HG03432 (cell line): ENCODE measurements at regions not wholly inside any gene's neighbourhood (a gene's known extent, or its start where the extent isn't known, plus 50 kb on each side); places are given as distances from the start of the nearest gene placed in this dataset.

ENCODE experiments used
- ATAC-seq: cut with Tn5 transposase; IDR thresholded peaks from one replicate; pipeline ENCODE4 v1.9.1; 2021; ENCODE audit warnings: mild to moderate bottlenecking, moderate library complexity; ENCODE audit not compliant: unreplicated experiment

- no peak for ATAC-seq
Observed at GRCh38 chr9:23502004-23502403, 324.0 kb downstream of the ELAVL2 start.

GRCh38 chr9:23522952-23523351, 303.1 kb downstream of the ELAVL2 start:
- no peak for ATAC-seq

GRCh38 chr9:23524607-23525155, 301.4 kb downstream of the ELAVL2 start:
- ATAC-seq, result no peak

- no peak for ATAC-seq
Observed at GRCh38 chr9:23526806-23527205, 299.2 kb downstream of the ELAVL2 start.

GRCh38 chr9:23532282-23532681, 293.8 kb downstream of the ELAVL2 start:
- ATAC-seq, result no peak

- no peak for ATAC-seq
Observed at GRCh38 chr9:23537192-23538066, 288.6 kb downstream of the ELAVL2 start.

GRCh38 chr9:23538067-23538402, 288.0 kb downstream of the ELAVL2 start:
- ATAC-seq, result no peak

- no peak for ATAC-seq
Observed at GRCh38 chr9:23538461-23539003, 287.5 kb downstream of the ELAVL2 start.

GRCh38 chr9:23539311-23539710, 286.7 kb downstream of the ELAVL2 start:
- no peak for ATAC-seq

- no peak for ATAC-seq
Observed at GRCh38 chr9:23541976-23542375, 284.1 kb downstream of the ELAVL2 start.

GRCh38 chr9:23542438-23542837, 283.6 kb downstream of the ELAVL2 start:
- ATAC-seq, result no peak

- ATAC-seq, result no peak
Observed at GRCh38 chr9:23542927-23543326, 283.1 kb downstream of the ELAVL2 start.

GRCh38 chr9:23543419-23543818, 282.6 kb downstream of the ELAVL2 start:
- no peak for ATAC-seq

GRCh38 chr9:23545728-23546127, 280.3 kb downstream of the ELAVL2 start:
- ATAC-seq, result no peak

- no peak for ATAC-seq
Observed at GRCh38 chr9:23551311-23551721, 274.7 kb downstream of the ELAVL2 start.

GRCh38 chr9:23551929-23552707, 273.9 kb downstream of the ELAVL2 start:
- ATAC-seq, result no peak

GRCh38 chr9:23552876-23553601, 273.0 kb downstream of the ELAVL2 start:
- no peak for ATAC-seq

- no peak for ATAC-seq
Observed at GRCh38 chr9:23554686-23555085, 271.4 kb downstream of the ELAVL2 start.

GRCh38 chr9:23555851-23556250, 270.2 kb downstream of the ELAVL2 start:
- ATAC-seq, result no peak

- ATAC-seq, result no peak
Observed at GRCh38 chr9:23556459-23556858, 269.6 kb downstream of the ELAVL2 start.

- no peak for ATAC-seq
Observed at GRCh38 chr9:23557689-23558088, 268.4 kb downstream of the ELAVL2 start.
